ENCODE measurements at regions not wholly inside any gene's neighbourhood (a gene's known extent, or its start where the extent isn't known, plus 50 kb on each side); places are given as distances from the start of the nearest gene placed in this dataset.

- Mint-ChIP-seq H3K27ac (no peak overlapping the region), H3K4me3 (no peak overlapping the region), H3K4me1 (no peaks in the 10 kb centered on the region), H3K9me3 (ENCODE audit: insufficient read depth) (no peaks in the 10 kb centered on the region), H3K27me3 (no peaks in the 10 kb centered on the region)
- Histone ChIP-seq H3K79me2 (ENCODE audit: control insufficient read depth, insufficient read depth, low read length) (no peaks in the 10 kb centered on the region), H2AFZ (ENCODE audit: insufficient read depth, low read depth, low read length, poor library complexity, severe bottlenecking) (no peak overlapping the region), H3K9me3 (ENCODE audit: control extremely low read depth in 1 of 3, control insufficient read depth in 2 of 3, insufficient read depth in 1 of 3, low read length in 2 of 3) (peaks cover 0 to 3% (median 0%) of the 10 kb centered on the region in 3 donors), H3K27ac (ENCODE audit: low read length in 2 of 2) (no peak overlapping the region), H3K36me3 (replicated peaks in 1 of 2; ENCODE audit: control extremely low read depth in 1 of 2, control insufficient read depth in 1 of 2, extremely low read depth in 1 of 2, insufficient read depth in 2 of 2, low read length in 1 of 2) (no peaks in the 10 kb centered on the region), H3K27me3 (replicated peaks in 1 of 4; ENCODE audit: control extremely low read depth in 1 of 4, control insufficient read depth in 3 of 4, insufficient read depth in 4 of 4, low read length in 3 of 4) (no peaks in the 10 kb centered on the region), H4K20me1 (ENCODE audit: control insufficient read depth, insufficient read depth, low read length, poor library complexity, severe bottlenecking) (no peaks in the 10 kb centered on the region), H3K4me2 (replicated peaks; ENCODE audit: low read depth, low read length, poor library complexity, severe bottlenecking) (no peak overlapping the region), H3K4me3 (ENCODE audit: control extremely low read depth in 1 of 5, extremely low read depth in 1 of 5, insufficient read depth in 1 of 5, low read depth in 2 of 5, low read length in 4 of 5) (no peak overlapping the region), H3K4me1 (ENCODE audit: control insufficient read depth in 2 of 2, insufficient read depth in 2 of 2, low read length in 2 of 2) (no peaks in the 10 kb centered on the region), H3K9ac (ENCODE audit: low read length) (no peak overlapping the region)
- DNase-seq = no peak
- no peak for ATAC-seq (ENCODE audit: low read depth)
- intact Hi-C loops (cut with micrococcal nuclease) = no loop called here
- no CpG with 5 or more reads among the region's 2 CpGs for WGBS (ENCODE audit: insufficient coverage)
- ChIA-PET POLR2A (no interaction called here), CTCF (no interaction called here)
- TF ChIP-seq CTCF (IDR thresholded peaks at IDR 0.05) (no peak), EZH2 (IDR thresholded peaks at IDR 0.05; ENCODE audit: borderline replicate concordance, insufficient read depth, low read depth, low read length, poor library complexity, severe bottlenecking) (no peak)
These were observed 519.2 kb downstream of the ACTL7B start for GRCh38 chr9:108336575-108336974.

- no peak for DNase-seq
- Histone ChIP-seq H3K9ac (ENCODE audit: low read length) (no peak overlapping the region), H3K4me3 (ENCODE audit: control extremely low read depth in 1 of 5, extremely low read depth in 1 of 5, insufficient read depth in 1 of 5, low read depth in 2 of 5, low read length in 4 of 5) (no peak overlapping the region), H2AFZ (ENCODE audit: insufficient read depth, low read depth, low read length, poor library complexity, severe bottlenecking) (no peak overlapping the region), H3K4me2 (replicated peaks; ENCODE audit: low read depth, low read length, poor library complexity, severe bottlenecking) (no peak overlapping the region), H3K79me2 (ENCODE audit: control insufficient read depth, insufficient read depth, low read length) (no peaks in the 10 kb centered on the region), H3K36me3 (replicated peaks in 1 of 2; ENCODE audit: control extremely low read depth in 1 of 2, control insufficient read depth in 1 of 2, extremely low read depth in 1 of 2, insufficient read depth in 2 of 2, low read length in 1 of 2) (no peaks in the 10 kb centered on the region), H3K4me1 (ENCODE audit: control insufficient read depth in 2 of 2, insufficient read depth in 2 of 2, low read length in 2 of 2) (no peaks in the 10 kb centered on the region), H3K27me3 (replicated peaks in 1 of 4; ENCODE audit: control extremely low read depth in 1 of 4, control insufficient read depth in 3 of 4, insufficient read depth in 4 of 4, low read length in 3 of 4) (no peaks in the 10 kb centered on the region), H3K9me3 (ENCODE audit: control extremely low read depth in 1 of 3, control insufficient read depth in 2 of 3, insufficient read depth in 1 of 3, low read length in 2 of 3) (peaks cover 0 to 3% (median 1%) of the 10 kb centered on the region in 3 donors), H4K20me1 (ENCODE audit: control insufficient read depth, insufficient read depth, low read length, poor library complexity, severe bottlenecking) (no peaks in the 10 kb centered on the region), H3K27ac (ENCODE audit: low read length in 2 of 2) (no peak overlapping the region)
- Mint-ChIP-seq H3K4me3 (no peak overlapping the region), H3K9me3 (ENCODE audit: insufficient read depth) (peaks cover 5% of the 10 kb centered on the region), H3K4me1 (no peaks in the 10 kb centered on the region), H3K27me3 (no peaks in the 10 kb centered on the region), H3K27ac (no peak overlapping the region)
- ChIA-PET CTCF (interaction anchor here (1.4 kb wide), 1 partner anchor 16 kb away, joined by 3 read pairs; no protein-coding TSS in a partner anchor), POLR2A (no interaction called here)
- TF ChIP-seq EZH2 (IDR thresholded peaks at IDR 0.05; ENCODE audit: borderline replicate concordance, insufficient read depth, low read depth, low read length, poor library complexity, severe bottlenecking) (no peak), CTCF (IDR thresholded peaks at IDR 0.05) (no peak)
- intact Hi-C loops (cut with micrococcal nuclease) = no loop called here
- 71% methylated on average over 1 of the region's 1 CpG for WGBS (ENCODE audit: insufficient coverage)
- no peak for ATAC-seq (ENCODE audit: low read depth)
These were observed 522.2 kb downstream of the ACTL7B start for GRCh38 chr9:108333530-108333983.

Measured in B cell (primary cell).